ENCODE measurements at regions not wholly inside any gene's neighbourhood (a gene's known extent, or its start where the extent isn't known, plus 50 kb on each side); places are given as distances from the start of the nearest gene placed in this dataset.
"Not testable (repeated sequence)": the region's sequence is repeated elsewhere in the genome, so short reads cannot be mapped to it uniquely, and the experiment has no call there.

GRCh38 chr4:66123831-66124413 is 453.6 kb upstream of the EPHA5 start:
- no peak for DNase-seq (ENCODE audit: low read depth)
- TF ChIP-seq, protein P1, sequence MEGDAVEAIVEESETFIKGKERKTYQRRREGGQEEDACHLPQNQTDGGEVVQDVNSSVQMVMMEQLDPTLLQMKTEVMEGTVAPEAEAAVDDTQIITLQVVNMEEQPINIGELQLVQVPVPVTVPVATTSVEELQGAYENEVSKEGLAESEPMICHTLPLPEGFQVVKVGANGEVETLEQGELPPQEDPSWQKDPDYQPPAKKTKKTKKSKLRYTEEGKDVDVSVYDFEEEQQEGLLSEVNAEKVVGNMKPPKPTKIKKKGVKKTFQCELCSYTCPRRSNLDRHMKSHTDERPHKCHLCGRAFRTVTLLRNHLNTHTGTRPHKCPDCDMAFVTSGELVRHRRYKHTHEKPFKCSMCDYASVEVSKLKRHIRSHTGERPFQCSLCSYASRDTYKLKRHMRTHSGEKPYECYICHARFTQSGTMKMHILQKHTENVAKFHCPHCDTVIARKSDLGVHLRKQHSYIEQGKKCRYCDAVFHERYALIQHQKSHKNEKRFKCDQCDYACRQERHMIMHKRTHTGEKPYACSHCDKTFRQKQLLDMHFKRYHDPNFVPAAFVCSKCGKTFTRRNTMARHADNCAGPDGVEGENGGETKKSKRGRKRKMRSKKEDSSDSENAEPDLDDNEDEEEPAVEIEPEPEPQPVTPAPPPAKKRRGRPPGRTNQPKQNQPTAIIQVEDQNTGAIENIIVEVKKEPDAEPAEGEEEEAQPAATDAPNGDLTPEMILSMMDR (IDR thresholded peaks at IDR 0.05; ENCODE audit: low read depth, low read length, missing control alignments) = no peak
- H3K4me3 ChIP-seq (ENCODE audit: low read depth, low read length) = no peak overlapping the region
- in situ Hi-C loops (cut with HindIII; ENCODE audit: low sequenced_read_pairs) = no loop called here

- no peak overlapping the region for H3K4me3 ChIP-seq (ENCODE audit: low read depth, low read length)
- TF ChIP-seq, protein P1 (IDR thresholded peaks at IDR 0.05; ENCODE audit: low read depth, low read length, missing control alignments) = no peak
- in situ Hi-C loops (cut with HindIII; ENCODE audit: low sequenced_read_pairs) = no loop called here
- DNase-seq (ENCODE audit: low read depth) = no peak
Observed at GRCh38 chr4:66123190-66123589, 452.9 kb upstream of the EPHA5 start.

GRCh38 chr4:66115231-66115630 is 444.9 kb upstream of the EPHA5 start:
- H3K4me3 ChIP-seq (ENCODE audit: low read depth, low read length); in situ Hi-C loops (cut with HindIII; ENCODE audit: low sequenced_read_pairs); DNase-seq (ENCODE audit: low read depth): not testable (repeated sequence)

DNA sequence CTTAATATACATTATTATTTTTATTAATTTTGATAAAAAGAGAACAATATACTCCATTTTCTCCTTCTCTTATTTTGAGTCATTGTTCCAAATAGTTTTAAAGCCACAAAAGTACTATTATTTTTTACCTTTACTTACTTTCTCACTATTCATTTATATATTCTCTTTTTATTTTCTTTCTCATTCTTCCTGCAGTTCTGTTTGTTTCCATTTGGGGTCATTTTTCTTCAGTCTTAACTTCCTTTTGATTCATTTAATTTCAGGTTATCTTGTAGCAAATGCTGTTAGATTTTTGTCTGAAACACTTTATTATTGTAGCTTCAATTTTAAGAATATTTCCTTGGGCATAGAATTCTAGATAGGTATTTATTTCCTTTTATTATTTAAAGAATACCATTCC is 438.6 kb upstream of the EPHA5 start:
- H3K4me3 ChIP-seq (ENCODE audit: low read depth, low read length) = no peak overlapping the region
- TF ChIP-seq, protein P1 (IDR thresholded peaks at IDR 0.05; ENCODE audit: low read depth, low read length, missing control alignments) = no peak
- in situ Hi-C loops (cut with HindIII; ENCODE audit: low sequenced_read_pairs) = no loop called here
- DNase-seq (ENCODE audit: low read depth) = no peak

DNA sequence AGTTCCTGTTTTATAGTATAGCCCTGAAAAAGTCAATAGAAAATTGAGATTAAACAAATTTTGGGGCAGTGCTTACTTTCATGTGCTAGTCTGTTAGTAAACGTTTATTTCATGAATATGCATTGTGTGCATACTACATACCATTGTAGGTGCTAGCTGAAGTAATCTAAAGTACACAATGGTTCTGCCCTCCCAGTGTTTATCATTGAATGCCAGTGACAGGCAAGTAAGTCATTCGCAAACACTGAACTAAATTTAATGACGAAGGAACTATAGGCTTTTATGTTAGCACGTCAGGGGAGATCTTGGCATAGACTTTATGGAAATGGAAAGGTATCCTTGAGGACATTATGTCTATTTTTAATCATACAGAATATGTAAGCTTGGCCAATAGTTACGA is 426.9 kb upstream of the EPHA5 start:
- in situ Hi-C loops (cut with HindIII; ENCODE audit: low sequenced_read_pairs) = no loop called here
- DNase-seq (ENCODE audit: low read depth) = no peak
- no peak overlapping the region for H3K4me3 ChIP-seq (ENCODE audit: low read depth, low read length)
- TF ChIP-seq, protein P1 (IDR thresholded peaks at IDR 0.05; ENCODE audit: low read depth, low read length, missing control alignments) = no peak

- in situ Hi-C loops (cut with HindIII; ENCODE audit: low sequenced_read_pairs) = no loop called here
- DNase-seq (ENCODE audit: low read depth) = no peak
- H3K4me3 ChIP-seq (ENCODE audit: low read depth, low read length) = no peak overlapping the region
- TF ChIP-seq, protein P1 (IDR thresholded peaks at IDR 0.05; ENCODE audit: low read depth, low read length, missing control alignments) = no peak
Observed at GRCh38 chr4:66095065-66095464, 424.8 kb upstream of the EPHA5 start.

DNA sequence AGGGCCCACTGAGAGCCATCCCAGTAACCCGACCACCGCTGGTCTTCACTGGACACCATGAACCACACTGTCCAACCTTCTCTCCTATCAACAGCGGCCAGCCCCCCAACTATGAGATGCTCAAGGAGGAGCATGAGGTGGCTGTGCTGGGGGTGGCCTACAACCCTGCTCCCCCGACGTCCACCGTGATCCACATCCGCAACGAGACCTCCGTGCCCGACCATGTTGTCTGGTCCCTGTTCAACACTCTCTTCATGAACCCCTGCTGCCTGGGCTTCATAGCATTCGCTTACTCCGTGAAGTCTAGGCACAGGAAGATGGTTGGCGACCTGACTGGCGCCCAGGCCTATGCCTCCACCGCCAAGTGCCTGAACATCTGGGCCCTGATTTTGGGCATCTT is 423.8 kb upstream of the EPHA5 start:
- TF ChIP-seq, protein P1 (IDR thresholded peaks at IDR 0.05; ENCODE audit: low read depth, low read length, missing control alignments) = no peak
- no peak overlapping the region for H3K4me3 ChIP-seq (ENCODE audit: low read depth, low read length)
- in situ Hi-C loops (cut with HindIII; ENCODE audit: low sequenced_read_pairs) = no loop called here
- DNase-seq (ENCODE audit: low read depth) = no peak

Measured in astrocyte of the cerebellum (primary cell).